ENCODE measurements at regions not wholly inside any gene's neighbourhood (a gene's known extent, or its start where the extent isn't known, plus 50 kb on each side); places are given as distances from the start of the nearest gene placed in this dataset.

GRCh38 chr13:76795701-76796695 is 90.2 kb downstream of the KCTD12 start:
- DNase-seq (ENCODE audit: low spot score) = peak; percentile 61

GRCh38 chr13:76792731-76793347 is 93.4 kb downstream of the KCTD12 start:
- peak; percentile 46 for DNase-seq (ENCODE audit: low spot score)

GRCh38 chr13:76790980-76791819 is 95.0 kb downstream of the KCTD12 start:
- DNase-seq (ENCODE audit: low spot score) = no peak

- no peak for DNase-seq (ENCODE audit: low spot score)
These were observed 95.7 kb downstream of the KCTD12 start for GRCh38 chr13:76790526-76790925.

- no peak for DNase-seq (ENCODE audit: low spot score)
These were observed 102.4 kb downstream of the KCTD12 start for GRCh38 chr13:76783798-76784197.

- DNase-seq (ENCODE audit: low spot score) = no peak
These were observed 107.4 kb downstream of the KCTD12 start for GRCh38 chr13:76778853-76779252.

GRCh38 chr13:76777096-76777495 is 109.1 kb downstream of the KCTD12 start:
- no peak for DNase-seq (ENCODE audit: low spot score)

- DNase-seq (ENCODE audit: low spot score) = no peak
These were observed 111.0 kb downstream of the KCTD12 start for GRCh38 chr13:76775088-76775740.

GRCh38 chr13:76773448-76774094 is 112.6 kb downstream of the KCTD12 start:
- DNase-seq (ENCODE audit: low spot score) = no peak

- DNase-seq (ENCODE audit: low spot score) = no peak
These were observed 114.0 kb downstream of the KCTD12 start for GRCh38 chr13:76772241-76772640.

GRCh38 chr13:76769271-76769791 is 116.9 kb downstream of the KCTD12 start:
- DNase-seq (ENCODE audit: low spot score) = no peak

GRCh38 chr13:76768384-76768783 is 117.8 kb downstream of the KCTD12 start:
- no peak for DNase-seq (ENCODE audit: low spot score)

- no peak for DNase-seq (ENCODE audit: low spot score)
These were observed 121.3 kb downstream of the KCTD12 start for GRCh38 chr13:76764916-76765315.

- peak; percentile 18 for DNase-seq (ENCODE audit: low spot score)
These were observed 121.8 kb downstream of the KCTD12 start for GRCh38 chr13:76764429-76764828.

- no peak for DNase-seq (ENCODE audit: low spot score)
These were observed 123.5 kb downstream of the KCTD12 start for GRCh38 chr13:76762721-76763120.

GRCh38 chr13:76759877-76760276 is 126.3 kb downstream of the KCTD12 start:
- DNase-seq (ENCODE audit: low spot score) = no peak

- no peak for DNase-seq (ENCODE audit: low spot score)
These were observed 127.5 kb downstream of the KCTD12 start for GRCh38 chr13:76758738-76759137.

- DNase-seq (ENCODE audit: low spot score) = no peak
These were observed 127.9 kb downstream of the KCTD12 start for GRCh38 chr13:76758257-76758656.

- no peak for DNase-seq (ENCODE audit: low spot score)
These were observed 129.8 kb downstream of the KCTD12 start for GRCh38 chr13:76756451-76756850.

GRCh38 chr13:76754414-76754813 is 131.8 kb downstream of the KCTD12 start:
- no peak for DNase-seq (ENCODE audit: low spot score)

- DNase-seq (ENCODE audit: low spot score) = no peak
These were observed 134.9 kb downstream of the KCTD12 start for GRCh38 chr13:76751278-76751677.

Measured in putamen (tissue), 1 donor.